Fibroblast of lung (primary cell): ENCODE measurements at regions not wholly inside any gene's neighbourhood (a gene's known extent, or its start where the extent isn't known, plus 50 kb on each side); places are given as distances from the start of the nearest gene placed in this dataset.

Experiments
- EZH2 ChIP-seq: IDR thresholded peaks from 2 replicates; pipeline ENCODE4 v1.5.1; 2012; ENCODE audit warnings: low read length, control low read depth, mild to moderate bottlenecking; ENCODE audit errors: missing control alignments
- TF ChIP-seq, protein P1 (sequence below), 2 donors: IDR thresholded peaks in 1 of 2; conservative IDR thresholded peaks in 1 of 2; 1 replicate in 1 of 2; 2 replicates in 1 of 2; pipeline ENCODE4 v1.5.1; 2011 to 2012; ENCODE audit warnings: low read length in 2 of 2, control low read depth in 1 of 2, inconsistent platforms in 1 of 2, low read depth in 1 of 2, mild to moderate bottlenecking in 1 of 2

GRCh38 chr13:33355201-33355895 is 69.8 kb upstream of the STARD13 start:
- TF ChIP-seq, protein P1, sequence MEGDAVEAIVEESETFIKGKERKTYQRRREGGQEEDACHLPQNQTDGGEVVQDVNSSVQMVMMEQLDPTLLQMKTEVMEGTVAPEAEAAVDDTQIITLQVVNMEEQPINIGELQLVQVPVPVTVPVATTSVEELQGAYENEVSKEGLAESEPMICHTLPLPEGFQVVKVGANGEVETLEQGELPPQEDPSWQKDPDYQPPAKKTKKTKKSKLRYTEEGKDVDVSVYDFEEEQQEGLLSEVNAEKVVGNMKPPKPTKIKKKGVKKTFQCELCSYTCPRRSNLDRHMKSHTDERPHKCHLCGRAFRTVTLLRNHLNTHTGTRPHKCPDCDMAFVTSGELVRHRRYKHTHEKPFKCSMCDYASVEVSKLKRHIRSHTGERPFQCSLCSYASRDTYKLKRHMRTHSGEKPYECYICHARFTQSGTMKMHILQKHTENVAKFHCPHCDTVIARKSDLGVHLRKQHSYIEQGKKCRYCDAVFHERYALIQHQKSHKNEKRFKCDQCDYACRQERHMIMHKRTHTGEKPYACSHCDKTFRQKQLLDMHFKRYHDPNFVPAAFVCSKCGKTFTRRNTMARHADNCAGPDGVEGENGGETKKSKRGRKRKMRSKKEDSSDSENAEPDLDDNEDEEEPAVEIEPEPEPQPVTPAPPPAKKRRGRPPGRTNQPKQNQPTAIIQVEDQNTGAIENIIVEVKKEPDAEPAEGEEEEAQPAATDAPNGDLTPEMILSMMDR (conservative IDR thresholded peaks at IDR 0.05 in 1 of 2, IDR thresholded peaks at IDR 0.05 in 1 of 2; ENCODE audit: low read depth in 1 of 2, low read length in 2 of 2): no peak
- no peak for TF ChIP-seq EZH2
